IMR-90 (cell line): ENCODE measurements at regions not wholly inside any gene's neighbourhood (a gene's known extent, or its start where the extent isn't known, plus 50 kb on each side); places are given as distances from the start of the nearest gene placed in this dataset.

Experiments
- ATAC-seq: fragments of 200-7000 bp; cut with Tn5 transposase; 2 replicates; pipeline ENCODE4 v1.9.1; 2020; ENCODE audit warnings: low read depth, mild to moderate bottlenecking, moderate library complexity
- BruUV-seq: library from RNA; stranded (reverse); fragments of 400-500 nt; replicated peaks from 2 replicates; lab custom pipeline; 2021; lab: Mats Ljungman, UMichigan
- CTCF ChIA-PET: fragments of 300-600 bp; formaldehyde crosslinking; extraction: SDS; loops from one replicate; lab custom pipeline; 2021; ENCODE audit warnings: antibody characterized with exemption; lab: Yijun Ruan, JAX
- POLR2A ChIA-PET: fragments of 300-600 bp; sonication (Branson Sonifier 250); formaldehyde crosslinking; loops from one replicate; lab custom pipeline; 2022; ENCODE audit warnings: antibody characterized with exemption; ENCODE audit not compliant: unreplicated experiment; lab: Charles Lee
- DNase-seq: peaks from one replicate; pipeline ENCODE4 v3.0.0; 2013
- H2AFZ ChIP-seq: replicated peaks from 2 replicates; pipeline ENCODE3; 2013; ENCODE audit warnings: low read length, mild to moderate bottlenecking; ENCODE audit not compliant: poor library complexity
- H2AK5ac ChIP-seq: 2 replicates; pipeline ENCODE4 v1.6.1; 2013; ENCODE audit warnings: low read depth, low read length, inconsistent platforms
- H2AK9ac ChIP-seq: replicated peaks from 2 replicates; pipeline ENCODE3; 2013; ENCODE audit warnings: mild to moderate bottlenecking, low read depth, low read length, moderate library complexity; ENCODE audit not compliant: poor library complexity
- H2BK120ac ChIP-seq: 2 replicates; pipeline ENCODE4 v1.6.1; 2013; ENCODE audit warnings: low read depth, low read length, inconsistent platforms
- H2BK15ac ChIP-seq: 3 replicates; pipeline ENCODE4 v1.6.1; 2013; ENCODE audit warnings: low read depth, low read length, inconsistent platforms
- H2BK20ac ChIP-seq: 2 replicates; pipeline ENCODE4 v1.6.1; 2013; ENCODE audit warnings: low read depth, mild to moderate bottlenecking, inconsistent platforms, low read length, moderate library complexity
- H2BK5ac ChIP-seq: 2 replicates; pipeline ENCODE4 v1.6.1; 2013; ENCODE audit warnings: mild to moderate bottlenecking, low read depth, low read length, inconsistent platforms; ENCODE audit not compliant: poor library complexity, severe bottlenecking
- H3K14ac ChIP-seq: replicated peaks from 2 replicates; pipeline ENCODE4 v1.6.1; 2013; ENCODE audit warnings: low read depth, low read length, inconsistent platforms
- H3K18ac ChIP-seq: 2 replicates; pipeline ENCODE4 v1.6.1; 2013; ENCODE audit warnings: low read depth, low read length, control low read depth
- H3K23ac ChIP-seq: 2 replicates; pipeline ENCODE4 v1.6.1; 2013; ENCODE audit warnings: low read depth, low read length, inconsistent platforms
- H3K27ac ChIP-seq: 2 replicates; pipeline ENCODE4 v1.5.1; 2013; ENCODE audit warnings: mild to moderate bottlenecking, control low read depth, low read length; ENCODE audit not compliant: insufficient read depth
- H3K27me3 ChIP-seq: 2 replicates; pipeline ENCODE4 v1.6.1; 2013; ENCODE audit warnings: low read length; ENCODE audit not compliant: control insufficient read depth, insufficient read depth
- H3K36me3 ChIP-seq: 2 replicates; pipeline ENCODE4 v1.6.1; 2013; ENCODE audit warnings: low read length, mixed read lengths; ENCODE audit not compliant: control insufficient read depth, insufficient read depth
- H3K4ac ChIP-seq: 2 replicates; pipeline ENCODE4 v1.6.1; 2013; ENCODE audit warnings: low read depth, low read length, inconsistent platforms
- H3K4me1 ChIP-seq: 2 replicates; pipeline ENCODE4 v1.6.1; 2013; ENCODE audit warnings: low read length, mixed read lengths; ENCODE audit not compliant: control insufficient read depth, insufficient read depth
- H3K4me2 ChIP-seq: 2 replicates; pipeline ENCODE4 v1.6.1; 2013; ENCODE audit warnings: low read depth, mild to moderate bottlenecking, control low read depth, low read length, moderate library complexity
- H3K4me3 ChIP-seq: 2 replicates; pipeline ENCODE4 v1.5.1; 2013; ENCODE audit warnings: low read depth, mild to moderate bottlenecking, control low read depth, low read length, moderate library complexity; ENCODE audit not compliant: insufficient read depth
- H3K56ac ChIP-seq: 2 replicates; pipeline ENCODE4 v1.6.1; 2013; ENCODE audit warnings: low read length, inconsistent platforms; ENCODE audit not compliant: insufficient read depth; ENCODE audit errors: extremely low read depth
- H3K79me1 ChIP-seq, 2 experiments: 2 replicates each; pipeline ENCODE4 v1.6.1; 2013; ENCODE audit warnings: low read length in 2 of 2, inconsistent platforms in 1 of 2, low read depth in 1 of 2
- H3K9ac ChIP-seq: 2 replicates; pipeline ENCODE4 v1.6.1; 2013; ENCODE audit warnings: low read depth, low read length, control low read depth
- H3K9me1 ChIP-seq: 2 replicates; pipeline ENCODE4 v1.6.1; 2013; ENCODE audit warnings: low read length, inconsistent platforms; ENCODE audit not compliant: insufficient read depth
- H3K9me3 ChIP-seq: 2 replicates; pipeline ENCODE4 v1.6.1; 2013; ENCODE audit warnings: low read length; ENCODE audit not compliant: control insufficient read depth, insufficient read depth
- H4K20me1 ChIP-seq: 2 replicates; pipeline ENCODE4 v1.6.1; 2013; ENCODE audit warnings: low read length, inconsistent platforms; ENCODE audit not compliant: insufficient read depth
- H4K5ac ChIP-seq: 2 replicates; pipeline ENCODE4 v1.6.1; 2013; ENCODE audit warnings: mild to moderate bottlenecking, low read depth, low read length, control low read depth
- H4K8ac ChIP-seq, 2 experiments: 2 replicates each; pipeline ENCODE4 v1.6.1; 2013; ENCODE audit warnings: low read depth in 2 of 2, low read length in 2 of 2, control low read depth in 1 of 2, inconsistent platforms in 1 of 2
- H4K91ac ChIP-seq: 2 replicates; pipeline ENCODE4 v1.6.1; 2013; ENCODE audit warnings: low read depth, low read length, inconsistent platforms; ENCODE audit not compliant: insufficient read depth
- BHLHE40 ChIP-seq: fragments of 150-350 bp; IDR thresholded peaks from 2 replicates; pipeline ENCODE4 v1.6.1; 2016; ENCODE audit warnings: mild to moderate bottlenecking, low read depth, low read length
- CEBPB ChIP-seq: IDR thresholded peaks from 2 replicates; pipeline ENCODE4 v1.6.1; 2012; ENCODE audit warnings: low read depth, low read length, improper control_type of control experiment
- CHD1 ChIP-seq: IDR thresholded peaks from 2 replicates; pipeline ENCODE4 v1.6.1; 2012; ENCODE audit warnings: low read depth, low read length, improper control_type of control experiment
- CTCF ChIP-seq: conservative IDR thresholded peaks from 2 replicates; pipeline ENCODE4 v1.5.1; 2012; ENCODE audit warnings: mild to moderate bottlenecking, low read depth, low read length, improper control_type of control experiment
- ELK1 ChIP-seq: fragments of 150-350 bp; IDR thresholded peaks from 2 replicates; pipeline ENCODE4 v1.6.1; 2016; ENCODE audit warnings: low read depth, mild to moderate bottlenecking, low read length, moderate library complexity, borderline replicate concordance
- FOS ChIP-seq: fragments of 150-350 bp; IDR thresholded peaks from 2 replicates; pipeline ENCODE4 v1.6.1; 2016; ENCODE audit warnings: low read depth, low read length
- MAFK ChIP-seq: IDR thresholded peaks from 2 replicates; pipeline ENCODE4 v1.6.1; 2012; ENCODE audit warnings: low read depth, low read length, improper control_type of control experiment
- MAZ ChIP-seq: IDR thresholded peaks from 2 replicates; pipeline ENCODE4 v1.6.1; 2012; ENCODE audit warnings: low read depth, mild to moderate bottlenecking, low read length, improper control_type of control experiment, moderate library complexity, borderline replicate concordance
- MXI1 ChIP-seq: IDR thresholded peaks from 2 replicates; pipeline ENCODE4 v1.6.1; 2012; ENCODE audit warnings: low read depth, mild to moderate bottlenecking, low read length, moderate library complexity, borderline replicate concordance
- NFE2L2 ChIP-seq: fragments of 150-350 bp; IDR thresholded peaks from 2 replicates; pipeline ENCODE4 v1.6.1; 2016; ENCODE audit warnings: low read depth, mild to moderate bottlenecking, low read length
- POLR2A ChIP-seq: IDR thresholded peaks from 2 replicates; pipeline ENCODE4 v1.6.1; 2012; ENCODE audit warnings: mild to moderate bottlenecking, low read depth, low read length
- RAD21 ChIP-seq: IDR thresholded peaks from 2 replicates; pipeline ENCODE4 v1.6.1; 2012; ENCODE audit warnings: low read length, improper control_type of control experiment
- RCOR1 ChIP-seq: IDR thresholded peaks from 2 replicates; pipeline ENCODE4 v1.6.1; 2012; ENCODE audit warnings: mild to moderate bottlenecking, low read length, improper control_type of control experiment; ENCODE audit not compliant: insufficient replicate concordance
- RFX5 ChIP-seq: IDR thresholded peaks from 2 replicates; pipeline ENCODE4 v1.8.0; 2012; ENCODE audit warnings: low read depth, mild to moderate bottlenecking, low read length, moderate library complexity
- SMC3 ChIP-seq: fragments of 150-350 bp; IDR thresholded peaks from 2 replicates; pipeline ENCODE4 v1.6.1; 2016; ENCODE audit warnings: low read depth, mild to moderate bottlenecking, antibody characterized with exemption, low read length, moderate library complexity
- USF2 ChIP-seq: fragments of 150-350 bp; IDR thresholded peaks from 2 replicates; pipeline ENCODE4 v1.6.1; 2017; ENCODE audit warnings: mild to moderate bottlenecking, antibody characterized with exemption, low read length, low read depth
- WGBS, 2 experiments: methylation state at CpG; one replicate each; pipeline versions ENCODE4 v1.1.5 to v1.1.7; 2013; ENCODE audit warnings: missing lambda C conversion rate in 2 of 2; ENCODE audit not compliant: insufficient read length in 1 of 2; ENCODE audit errors: extremely low coverage in 2 of 2; 5-methylcytosine and 5-hydroxymethylcytosine counted together
- dilution Hi-C: fragments of 300-500 bp; cut with HindIII; formaldehyde crosslinking; loops from one replicate; pipeline ENCODE4 v1.14.3; 2018; ENCODE audit warnings: low sequenced_read_pairs; ENCODE audit not compliant: unreplicated experiment
- in situ Hi-C: fragments of 300-500 bp; cut with MboI; formaldehyde crosslinking; loops from 3 replicates; pipeline ENCODE4 v1.14.3; 2019; ENCODE audit warnings: low sequenced_read_pairs, inconsistent platforms, mixed read lengths
- intact Hi-C: fragments of 100-400 bp; cut with micrococcal nuclease; formaldehyde crosslinking; loops from 2 replicates; pipeline ENCODE4 v1.10.0; 2022

GRCh38 chr13:70541451-70541850, 433.2 kb upstream of the KLHL1 start:
- dilution Hi-C loops (no loop called here), intact Hi-C loops (no loop called here), in situ Hi-C loops (no loop called here)
- no peak overlapping the region for H2AFZ ChIP-seq
- H2BK20ac ChIP-seq = no peak overlapping the region
- no peak for TF ChIP-seq NFE2L2
- TF ChIP-seq CHD1 = no peak
- no peak for TF ChIP-seq RFX5
- no peak for TF ChIP-seq BHLHE40
- TF ChIP-seq CTCF = no peak
- TF ChIP-seq MAFK = no peak
- no peak for TF ChIP-seq FOS
- no peak for TF ChIP-seq USF2
- TF ChIP-seq CEBPB = no peak
- no peak for TF ChIP-seq MXI1
- TF ChIP-seq POLR2A = no peak
- TF ChIP-seq SMC3 = no peak
- TF ChIP-seq MAZ = no peak
- no peak for TF ChIP-seq RCOR1
- no peak for TF ChIP-seq ELK1
- TF ChIP-seq RAD21 = no peak
- H4K91ac ChIP-seq = no peak overlapping the region
- ATAC-seq (no peak), DNase-seq (no peak)
- H3K18ac ChIP-seq = no peak overlapping the region
- H3K4ac ChIP-seq = no peak overlapping the region
- no peak overlapping the region for H3K23ac ChIP-seq
- no peak overlapping the region for H2BK15ac ChIP-seq
- ChIA-PET POLR2A (no interaction called here), CTCF (no interaction called here)
- H3K4me1 ChIP-seq = no peaks in the 10 kb centered on the region
- no peaks in the 10 kb centered on the region for H3K9me1 ChIP-seq
- no peak overlapping the region for H2AK9ac ChIP-seq
- H4K8ac ChIP-seq = no peak overlapping the region
- no peak overlapping the region for H4K5ac ChIP-seq
- H3K4me3 ChIP-seq = no peak overlapping the region
- no peak overlapping the region for H2BK120ac ChIP-seq
- no peak overlapping the region for H3K14ac ChIP-seq
- H3K4me2 ChIP-seq = no peak overlapping the region
- H2BK5ac ChIP-seq = no peak overlapping the region
- no peaks in the 10 kb centered on the region for H3K79me1 ChIP-seq
- BruUV-seq = no TSS peak
- no peak overlapping the region for H3K56ac ChIP-seq
- H3K9me3 ChIP-seq = peaks cover 4% of the 10 kb centered on the region
- H3K27ac ChIP-seq = no peak overlapping the region
- H3K36me3 ChIP-seq = no peaks in the 10 kb centered on the region
- H4K20me1 ChIP-seq = no peaks in the 10 kb centered on the region
- no peak overlapping the region for H3K9ac ChIP-seq
- H2AK5ac ChIP-seq = no peak overlapping the region
- H3K27me3 ChIP-seq = no peaks in the 10 kb centered on the region
- WGBS, 2 experiments = no CpG with 5 or more reads among the region's 4 CpGs
